ENCODE measurements at regions not wholly inside any gene's neighbourhood (a gene's known extent, or its start where the extent isn't known, plus 50 kb on each side); places are given as distances from the start of the nearest gene placed in this dataset.

DNA sequence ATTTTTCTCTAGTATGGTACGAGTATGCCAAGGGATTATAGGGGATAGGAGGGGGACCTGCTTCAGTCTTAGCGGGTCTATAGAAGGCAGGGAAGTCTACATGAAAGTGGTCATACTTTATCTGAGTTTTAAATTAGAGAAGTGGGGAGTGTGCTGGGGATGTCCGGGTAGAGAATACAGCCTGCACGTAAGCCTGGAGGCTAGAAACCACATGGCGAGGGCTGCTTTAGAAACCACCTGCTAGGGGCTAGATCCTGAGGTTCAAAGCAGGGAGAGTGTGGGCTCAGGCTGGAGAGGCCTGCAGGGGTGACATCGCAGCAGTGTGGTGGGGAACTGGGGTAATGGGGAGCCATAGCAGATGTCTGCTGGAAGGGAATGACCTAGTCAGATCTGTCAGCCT, 85.2 kb downstream of the VEGFA start:
- Mint-ChIP-seq H3K27ac (no peak overlapping the region), H3K36me3 (no peaks in the 10 kb centered on the region), H3K9me3 (no peaks in the 10 kb centered on the region), H3K4me1 (no peaks in the 10 kb centered on the region), H3K4me3 (no peak overlapping the region), H3K27me3 (ENCODE audit: low read depth in 3 of 3) (peaks cover 0 to 4% (median 3%) of the 10 kb centered on the region in 3 donors)
- WGBS (ENCODE audit: insufficient coverage), result 46% methylated on average over 5 of the region's 6 CpGs
- Histone ChIP-seq H2AFZ (ENCODE audit: insufficient read depth, low read depth, low read length, poor library complexity, severe bottlenecking) (no peak overlapping the region), H3K27ac (ENCODE audit: low read depth in 1 of 2, low read length in 2 of 2) (no peak overlapping the region), H3K4me1 (ENCODE audit: control insufficient read depth in 1 of 2, insufficient read depth in 2 of 2, low read length in 2 of 2) (no peaks in the 10 kb centered on the region), H3K4me2 (replicated peaks; ENCODE audit: extremely low read depth, low read length, poor library complexity, severe bottlenecking) (no peak overlapping the region), H3K27me3 (ENCODE audit: control insufficient read depth in 2 of 2, insufficient read depth in 2 of 2, low read length in 2 of 2) (no peaks in the 10 kb centered on the region), H3K9ac (ENCODE audit: insufficient read depth, low read length, poor library complexity, severe bottlenecking) (no peak overlapping the region), H4K20me1 (ENCODE audit: insufficient read depth, low read length) (no peaks in the 10 kb centered on the region), H3K79me2 (ENCODE audit: insufficient read depth, low read length) (no peaks in the 10 kb centered on the region), H3K36me3 (replicated peaks in 1 of 2; ENCODE audit: control insufficient read depth in 1 of 2, insufficient read depth in 2 of 2, low read length in 2 of 2) (no peaks in the 10 kb centered on the region), H3K4me3 (replicated peaks in 1 of 3; ENCODE audit: low read depth in 2 of 3, low read length in 3 of 3) (no peak overlapping the region), H3K9me3 (replicated peaks in 1 of 2; ENCODE audit: control insufficient read depth in 1 of 2, insufficient read depth in 1 of 2, low read length in 2 of 2) (no peaks in the 10 kb centered on the region)
- no peak for TF ChIP-seq CTCF (IDR thresholded peaks at IDR 0.05)
- intact Hi-C loops (cut with micrococcal nuclease), result no loop called here
- DNase-seq, result no peak

- Mint-ChIP-seq H3K9me3 (no peaks in the 10 kb centered on the region), H3K27ac (no peak overlapping the region), H3K4me3 (no peak overlapping the region), H3K27me3 (ENCODE audit: low read depth in 3 of 3) (peaks cover 1 to 3% (median 2%) of the 10 kb centered on the region in 3 donors), H3K36me3 (no peaks in the 10 kb centered on the region), H3K4me1 (peaks cover 8% of the 10 kb centered on the region)
- Histone ChIP-seq H3K9ac (ENCODE audit: insufficient read depth, low read length, poor library complexity, severe bottlenecking) (no peak overlapping the region), H3K9me3 (replicated peaks in 1 of 2; ENCODE audit: control insufficient read depth in 1 of 2, insufficient read depth in 1 of 2, low read length in 2 of 2) (no peaks in the 10 kb centered on the region), H3K36me3 (replicated peaks in 1 of 2; ENCODE audit: control insufficient read depth in 1 of 2, insufficient read depth in 2 of 2, low read length in 2 of 2) (no peaks in the 10 kb centered on the region), H3K4me2 (replicated peaks; ENCODE audit: extremely low read depth, low read length, poor library complexity, severe bottlenecking) (no peak overlapping the region), H3K4me1 (ENCODE audit: control insufficient read depth in 1 of 2, insufficient read depth in 2 of 2, low read length in 2 of 2) (no peaks in the 10 kb centered on the region), H3K79me2 (ENCODE audit: insufficient read depth, low read length) (no peaks in the 10 kb centered on the region), H4K20me1 (ENCODE audit: insufficient read depth, low read length) (no peaks in the 10 kb centered on the region), H2AFZ (ENCODE audit: insufficient read depth, low read depth, low read length, poor library complexity, severe bottlenecking) (no peak overlapping the region), H3K4me3 (replicated peaks in 1 of 3; ENCODE audit: low read depth in 2 of 3, low read length in 3 of 3) (no peak overlapping the region), H3K27ac (ENCODE audit: low read depth in 1 of 2, low read length in 2 of 2) (no peak overlapping the region), H3K27me3 (ENCODE audit: control insufficient read depth in 2 of 2, insufficient read depth in 2 of 2, low read length in 2 of 2) (no peaks in the 10 kb centered on the region)
- intact Hi-C loops (cut with micrococcal nuclease), result no loop called here
- TF ChIP-seq CTCF (IDR thresholded peaks at IDR 0.05), result no peak
- 100% methylated on average over 3 of the region's 5 CpGs for WGBS (ENCODE audit: insufficient coverage)
- DNase-seq, result no peak
These were observed 83.1 kb downstream of the VEGFA start for GRCh38 chr6:43853066-43853650.

Measured in CD14-positive monocyte (primary cell).